Sigmoid colon (tissue), 4 donors: ENCODE measurements at regions not wholly inside any gene's neighbourhood (a gene's known extent, or its start where the extent isn't known, plus 50 kb on each side); places are given as distances from the start of the nearest gene placed in this dataset.
"Not testable (repeated sequence)": the region's sequence is repeated elsewhere in the genome, so short reads cannot be mapped to it uniquely, and the experiment has no call there.

Experiments used
- CTCF ChIP-seq, 4 experiments: fragments of 450-650 bp in 3 of 4; fragments of 200-600 bp in 1 of 4; IDR thresholded peaks; one replicate each; pipeline ENCODE4 v1.5.1; 2016 to 2019; ENCODE audit warnings: antibody characterized with exemption in 4 of 4, mild to moderate bottlenecking in 3 of 4, moderate library complexity in 2 of 4
- EP300 ChIP-seq, 4 donors: sonication (generic); formaldehyde crosslinking; IDR thresholded peaks; one replicate each; pipeline ENCODE4 v1.6.1; 2017; ENCODE audit warnings: antibody characterized with exemption in 4 of 4

- TF ChIP-seq CTCF, EP300 (IDR thresholded peaks at IDR 0.05): not testable (repeated sequence)
These were observed 169.1 kb upstream of the RBBP8 start for GRCh38 chr18:22764005-22764404.
